ENCODE measurements at regions not wholly inside any gene's neighbourhood (a gene's known extent, or its start where the extent isn't known, plus 50 kb on each side); places are given as distances from the start of the nearest gene placed in this dataset.

DNA sequence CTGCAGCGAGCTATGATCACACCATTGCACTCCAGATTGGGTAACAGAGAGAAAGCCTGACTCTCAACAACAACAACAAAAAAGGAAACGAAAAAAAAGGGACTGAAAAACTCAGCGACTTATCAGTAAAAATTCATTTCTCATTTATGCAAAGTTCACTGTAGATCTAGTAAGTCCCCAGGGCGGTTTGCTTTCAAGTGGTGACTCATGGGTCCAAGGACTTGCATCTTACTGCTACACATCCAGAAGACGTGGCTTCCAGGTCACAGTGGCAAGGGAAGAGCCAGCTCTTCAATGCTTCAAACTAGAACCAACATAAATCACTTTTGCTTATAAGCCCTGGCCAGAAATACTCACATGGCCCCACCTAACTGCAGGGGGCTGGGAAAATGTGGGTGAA lies 178.3 kb upstream of the AUTS2 start:
- no peak for TF ChIP-seq CREB1 (CRISPR knock-in tag; IDR thresholded peaks at IDR 0.05; ENCODE audit: low read depth)
- no peak for TF ChIP-seq JUNB (IDR thresholded peaks at IDR 0.05; ENCODE audit: unreplicated experiment)
- TF ChIP-seq STAT1 (IDR thresholded peaks at IDR 0.05; ENCODE audit: unreplicated experiment): no peak
- TF ChIP-seq, protein P1, sequence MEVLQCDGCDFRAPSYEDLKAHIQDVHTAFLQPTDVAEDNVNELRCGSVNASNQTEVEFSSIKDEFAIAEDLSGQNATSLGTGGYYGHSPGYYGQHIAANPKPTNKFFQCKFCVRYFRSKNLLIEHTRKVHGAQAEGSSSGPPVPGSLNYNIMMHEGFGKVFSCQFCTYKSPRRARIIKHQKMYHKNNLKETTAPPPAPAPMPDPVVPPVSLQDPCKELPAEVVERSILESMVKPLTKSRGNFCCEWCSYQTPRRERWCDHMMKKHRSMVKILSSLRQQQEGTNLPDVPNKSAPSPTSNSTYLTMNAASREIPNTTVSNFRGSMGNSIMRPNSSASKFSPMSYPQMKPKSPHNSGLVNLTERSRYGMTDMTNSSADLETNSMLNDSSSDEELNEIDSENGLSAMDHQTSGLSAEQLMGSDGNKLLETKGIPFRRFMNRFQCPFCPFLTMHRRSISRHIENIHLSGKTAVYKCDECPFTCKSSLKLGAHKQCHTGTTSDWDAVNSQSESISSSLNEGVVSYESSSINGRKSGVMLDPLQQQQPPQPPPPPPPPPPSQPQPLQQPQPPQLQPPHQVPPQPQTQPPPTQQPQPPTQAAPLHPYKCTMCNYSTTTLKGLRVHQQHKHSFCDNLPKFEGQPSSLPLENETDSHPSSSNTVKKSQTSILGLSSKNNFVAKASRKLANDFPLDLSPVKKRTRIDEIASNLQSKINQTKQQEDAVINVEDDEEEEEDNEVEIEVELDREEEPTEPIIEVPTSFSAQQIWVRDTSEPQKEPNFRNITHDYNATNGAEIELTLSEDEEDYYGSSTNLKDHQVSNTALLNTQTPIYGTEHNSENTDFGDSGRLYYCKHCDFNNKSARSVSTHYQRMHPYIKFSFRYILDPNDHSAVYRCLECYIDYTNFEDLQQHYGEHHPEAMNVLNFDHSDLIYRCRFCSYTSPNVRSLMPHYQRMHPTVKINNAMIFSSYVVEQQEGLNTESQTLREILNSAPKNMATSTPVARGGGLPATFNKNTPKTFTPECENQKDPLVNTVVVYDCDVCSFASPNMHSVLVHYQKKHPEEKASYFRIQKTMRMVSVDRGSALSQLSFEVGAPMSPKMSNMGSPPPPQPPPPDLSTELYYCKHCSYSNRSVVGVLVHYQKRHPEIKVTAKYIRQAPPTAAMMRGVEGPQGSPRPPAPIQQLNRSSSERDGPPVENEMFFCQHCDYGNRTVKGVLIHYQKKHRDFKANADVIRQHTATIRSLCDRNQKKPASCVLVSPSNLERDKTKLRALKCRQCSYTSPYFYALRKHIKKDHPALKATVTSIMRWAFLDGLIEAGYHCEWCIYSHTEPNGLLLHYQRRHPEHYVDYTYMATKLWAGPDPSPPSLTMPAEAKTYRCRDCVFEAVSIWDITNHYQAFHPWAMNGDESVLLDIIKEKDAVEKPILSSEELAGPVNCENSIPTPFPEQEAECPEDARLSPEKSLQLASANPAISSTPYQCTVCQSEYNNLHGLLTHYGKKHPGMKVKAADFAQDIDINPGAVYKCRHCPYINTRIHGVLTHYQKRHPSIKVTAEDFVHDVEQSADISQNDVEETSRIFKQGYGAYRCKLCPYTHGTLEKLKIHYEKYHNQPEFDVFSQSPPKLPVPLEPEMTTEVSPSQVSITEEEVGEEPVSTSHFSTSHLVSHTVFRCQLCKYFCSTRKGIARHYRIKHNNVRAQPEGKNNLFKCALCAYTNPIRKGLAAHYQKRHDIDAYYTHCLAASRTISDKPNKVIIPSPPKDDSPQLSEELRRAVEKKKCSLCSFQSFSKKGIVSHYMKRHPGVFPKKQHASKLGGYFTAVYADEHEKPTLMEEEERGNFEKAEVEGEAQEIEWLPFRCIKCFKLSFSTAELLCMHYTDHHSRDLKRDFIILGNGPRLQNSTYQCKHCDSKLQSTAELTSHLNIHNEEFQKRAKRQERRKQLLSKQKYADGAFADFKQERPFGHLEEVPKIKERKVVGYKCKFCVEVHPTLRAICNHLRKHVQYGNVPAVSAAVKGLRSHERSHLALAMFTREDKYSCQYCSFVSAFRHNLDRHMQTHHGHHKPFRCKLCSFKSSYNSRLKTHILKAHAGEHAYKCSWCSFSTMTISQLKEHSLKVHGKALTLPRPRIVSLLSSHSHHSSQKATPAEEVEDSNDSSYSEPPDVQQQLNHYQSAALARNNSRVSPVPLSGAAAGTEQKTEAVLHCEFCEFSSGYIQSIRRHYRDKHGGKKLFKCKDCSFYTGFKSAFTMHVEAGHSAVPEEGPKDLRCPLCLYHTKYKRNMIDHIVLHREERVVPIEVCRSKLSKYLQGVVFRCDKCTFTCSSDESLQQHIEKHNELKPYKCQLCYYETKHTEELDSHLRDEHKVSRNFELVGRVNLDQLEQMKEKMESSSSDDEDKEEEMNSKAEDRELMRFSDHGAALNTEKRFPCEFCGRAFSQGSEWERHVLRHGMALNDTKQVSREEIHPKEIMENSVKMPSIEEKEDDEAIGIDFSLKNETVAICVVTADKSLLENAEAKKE (CRISPR knock-in tag; IDR thresholded peaks at IDR 0.05): no peak
- no peak for TF ChIP-seq EZH2phosphoT487 (IDR thresholded peaks at IDR 0.05; ENCODE audit: unreplicated experiment)
- no peak for TF ChIP-seq ZNF331 (CRISPR knock-in tag; IDR thresholded peaks at IDR 0.05; ENCODE audit: low read depth)
- TF ChIP-seq, protein P2, sequence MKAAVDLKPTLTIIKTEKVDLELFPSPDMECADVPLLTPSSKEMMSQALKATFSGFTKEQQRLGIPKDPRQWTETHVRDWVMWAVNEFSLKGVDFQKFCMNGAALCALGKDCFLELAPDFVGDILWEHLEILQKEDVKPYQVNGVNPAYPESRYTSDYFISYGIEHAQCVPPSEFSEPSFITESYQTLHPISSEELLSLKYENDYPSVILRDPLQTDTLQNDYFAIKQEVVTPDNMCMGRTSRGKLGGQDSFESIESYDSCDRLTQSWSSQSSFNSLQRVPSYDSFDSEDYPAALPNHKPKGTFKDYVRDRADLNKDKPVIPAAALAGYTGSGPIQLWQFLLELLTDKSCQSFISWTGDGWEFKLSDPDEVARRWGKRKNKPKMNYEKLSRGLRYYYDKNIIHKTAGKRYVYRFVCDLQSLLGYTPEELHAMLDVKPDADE (IDR thresholded peaks at IDR 0.05): no peak
- TF ChIP-seq, protein P3, sequence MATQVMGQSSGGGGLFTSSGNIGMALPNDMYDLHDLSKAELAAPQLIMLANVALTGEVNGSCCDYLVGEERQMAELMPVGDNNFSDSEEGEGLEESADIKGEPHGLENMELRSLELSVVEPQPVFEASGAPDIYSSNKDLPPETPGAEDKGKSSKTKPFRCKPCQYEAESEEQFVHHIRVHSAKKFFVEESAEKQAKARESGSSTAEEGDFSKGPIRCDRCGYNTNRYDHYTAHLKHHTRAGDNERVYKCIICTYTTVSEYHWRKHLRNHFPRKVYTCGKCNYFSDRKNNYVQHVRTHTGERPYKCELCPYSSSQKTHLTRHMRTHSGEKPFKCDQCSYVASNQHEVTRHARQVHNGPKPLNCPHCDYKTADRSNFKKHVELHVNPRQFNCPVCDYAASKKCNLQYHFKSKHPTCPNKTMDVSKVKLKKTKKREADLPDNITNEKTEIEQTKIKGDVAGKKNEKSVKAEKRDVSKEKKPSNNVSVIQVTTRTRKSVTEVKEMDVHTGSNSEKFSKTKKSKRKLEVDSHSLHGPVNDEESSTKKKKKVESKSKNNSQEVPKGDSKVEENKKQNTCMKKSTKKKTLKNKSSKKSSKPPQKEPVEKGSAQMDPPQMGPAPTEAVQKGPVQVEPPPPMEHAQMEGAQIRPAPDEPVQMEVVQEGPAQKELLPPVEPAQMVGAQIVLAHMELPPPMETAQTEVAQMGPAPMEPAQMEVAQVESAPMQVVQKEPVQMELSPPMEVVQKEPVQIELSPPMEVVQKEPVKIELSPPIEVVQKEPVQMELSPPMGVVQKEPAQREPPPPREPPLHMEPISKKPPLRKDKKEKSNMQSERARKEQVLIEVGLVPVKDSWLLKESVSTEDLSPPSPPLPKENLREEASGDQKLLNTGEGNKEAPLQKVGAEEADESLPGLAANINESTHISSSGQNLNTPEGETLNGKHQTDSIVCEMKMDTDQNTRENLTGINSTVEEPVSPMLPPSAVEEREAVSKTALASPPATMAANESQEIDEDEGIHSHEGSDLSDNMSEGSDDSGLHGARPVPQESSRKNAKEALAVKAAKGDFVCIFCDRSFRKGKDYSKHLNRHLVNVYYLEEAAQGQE (IDR thresholded peaks at IDR 0.05; ENCODE audit: unreplicated experiment): no peak
- TF ChIP-seq, protein P4, sequence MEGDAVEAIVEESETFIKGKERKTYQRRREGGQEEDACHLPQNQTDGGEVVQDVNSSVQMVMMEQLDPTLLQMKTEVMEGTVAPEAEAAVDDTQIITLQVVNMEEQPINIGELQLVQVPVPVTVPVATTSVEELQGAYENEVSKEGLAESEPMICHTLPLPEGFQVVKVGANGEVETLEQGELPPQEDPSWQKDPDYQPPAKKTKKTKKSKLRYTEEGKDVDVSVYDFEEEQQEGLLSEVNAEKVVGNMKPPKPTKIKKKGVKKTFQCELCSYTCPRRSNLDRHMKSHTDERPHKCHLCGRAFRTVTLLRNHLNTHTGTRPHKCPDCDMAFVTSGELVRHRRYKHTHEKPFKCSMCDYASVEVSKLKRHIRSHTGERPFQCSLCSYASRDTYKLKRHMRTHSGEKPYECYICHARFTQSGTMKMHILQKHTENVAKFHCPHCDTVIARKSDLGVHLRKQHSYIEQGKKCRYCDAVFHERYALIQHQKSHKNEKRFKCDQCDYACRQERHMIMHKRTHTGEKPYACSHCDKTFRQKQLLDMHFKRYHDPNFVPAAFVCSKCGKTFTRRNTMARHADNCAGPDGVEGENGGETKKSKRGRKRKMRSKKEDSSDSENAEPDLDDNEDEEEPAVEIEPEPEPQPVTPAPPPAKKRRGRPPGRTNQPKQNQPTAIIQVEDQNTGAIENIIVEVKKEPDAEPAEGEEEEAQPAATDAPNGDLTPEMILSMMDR (conservative IDR thresholded peaks at IDR 0.05; ENCODE audit: low read depth in 2 of 2): no peak
- no peak for TF ChIP-seq ZNF114 (CRISPR knock-in tag; IDR thresholded peaks at IDR 0.05)
- no peak for TF ChIP-seq POLR2AphosphoS5 (IDR thresholded peaks at IDR 0.05; ENCODE audit: low read depth)
- no peaks in the 10 kb centered on the region for H4K20me1 ChIP-seq (replicated peaks; ENCODE audit: insufficient read depth)
- H3K27ac ChIP-seq (ENCODE audit: low read depth): no peak overlapping the region
- H3F3A ChIP-seq (replicated peaks; ENCODE audit: low read depth): no peaks in the 10 kb centered on the region
- H3K79me2 ChIP-seq (replicated peaks; ENCODE audit: insufficient read depth): no peaks in the 10 kb centered on the region
- H3K36me3 ChIP-seq (ENCODE audit: insufficient read depth): no peaks in the 10 kb centered on the region
- no peaks in the 10 kb centered on the region for H3K4me1 ChIP-seq (ENCODE audit: insufficient read depth)
- H3K9me3 Mint-ChIP-seq: peaks cover 7% of the 10 kb centered on the region
- peaks cover 5% of the 10 kb centered on the region for H3K4me1 Mint-ChIP-seq
- no peak overlapping the region for H3K27ac Mint-ChIP-seq
- H3K27me3 Mint-ChIP-seq (ENCODE audit: insufficient read depth, low read depth, poor library complexity): no peaks in the 10 kb centered on the region
- H3K4me3 ChIP-seq: no peak overlapping the region
- no peak overlapping the region for H3K4me3 Mint-ChIP-seq
- DNase-seq (ENCODE audit: low spot score) (no peak), ATAC-seq (no peak)
- H3K9me2 ChIP-seq (ENCODE audit: insufficient read depth): no peaks in the 10 kb centered on the region
- no peak overlapping the region for H2AFZ ChIP-seq
- no peaks in the 10 kb centered on the region for H3K27me3 ChIP-seq (ENCODE audit: insufficient read depth)
- H3K36me3 Mint-ChIP-seq (ENCODE audit: low read depth): peaks cover 2% of the 10 kb centered on the region; the same call in 1 of the 3 replicates
- no peak overlapping the region for H3K4me2 ChIP-seq
